Bronchial epithelial cell (primary cell): ENCODE measurements at regions not wholly inside any gene's neighbourhood (a gene's known extent, or its start where the extent isn't known, plus 50 kb on each side); places are given as distances from the start of the nearest gene placed in this dataset.

Source experiments
- DNase-seq: peaks from one replicate; pipeline ENCODE4 v3.0.0-alpha.2; 2010; ENCODE audit warnings: low read depth
- FAIRE-seq: peaks from 2 replicates; lab custom pipeline; 2011; peaks lifted over from hg19 to GRCh38; lab: Jason Lieb, UNC
- H3K27me3 ChIP-seq: 2 replicates; pipeline ENCODE4 v1.5.1; 2011; ENCODE audit warnings: low read length; ENCODE audit not compliant: control insufficient read depth, insufficient read depth
- H3K36me3 ChIP-seq: 2 replicates; pipeline ENCODE4 v1.5.1; 2011; ENCODE audit warnings: low read length; ENCODE audit not compliant: control insufficient read depth, insufficient read depth
- H3K4me3 ChIP-seq: 2 replicates; pipeline ENCODE4 v1.5.1; 2011; ENCODE audit warnings: mild to moderate bottlenecking, low read depth, low read length, control low read depth
- CTCF ChIP-seq: IDR thresholded peaks from 2 replicates; pipeline ENCODE4 v1.5.1; 2011; ENCODE audit warnings: mild to moderate bottlenecking, moderate library complexity, low read length, control low read depth, inconsistent platforms; ENCODE audit not compliant: insufficient read depth, severe bottlenecking

GRCh38 chr2:239570216-239570925 lies 169.6 kb upstream of the HDAC4 start:
- Histone ChIP-seq H3K4me3 (no peak overlapping the region), H3K27me3 (no peaks in the 10 kb centered on the region)

GRCh38 chr2:239569401-239570090 lies 168.7 kb upstream of the HDAC4 start:
- FAIRE-seq: no peak
- TF ChIP-seq CTCF: no peak
- H3K27me3 ChIP-seq: no peaks in the 10 kb centered on the region

More at GRCh38 chr2:239570216-239570925, 169.6 kb upstream of the HDAC4 start:
- DNase-seq (no peak), FAIRE-seq (no peak)
- no peak for TF ChIP-seq CTCF
- no peaks in the 10 kb centered on the region for H3K36me3 ChIP-seq

GRCh38 chr2:239568601-239569000 lies 167.8 kb upstream of the HDAC4 start:
- no peak overlapping the region for H3K4me3 ChIP-seq
- FAIRE-seq (no peak), DNase-seq (no peak)
- H3K27me3 ChIP-seq: no peaks in the 10 kb centered on the region
- TF ChIP-seq CTCF: no peak
- H3K36me3 ChIP-seq: no peaks in the 10 kb centered on the region

More at GRCh38 chr2:239569401-239570090, 168.7 kb upstream of the HDAC4 start:
- Histone ChIP-seq H3K36me3 (no peaks in the 10 kb centered on the region), H3K4me3 (no peak overlapping the region)
- no peak for DNase-seq

GRCh38 chr2:239567786-239568185 lies 167.0 kb upstream of the HDAC4 start:
- no peak for TF ChIP-seq CTCF
- FAIRE-seq (no peak), DNase-seq (no peak)
- H3K4me3 ChIP-seq: no peak overlapping the region
- no peaks in the 10 kb centered on the region for H3K27me3 ChIP-seq
- no peaks in the 10 kb centered on the region for H3K36me3 ChIP-seq

- no peak for TF ChIP-seq CTCF
- no peak overlapping the region for H3K4me3 ChIP-seq
- H3K36me3 ChIP-seq: no peaks in the 10 kb centered on the region
- no peaks in the 10 kb centered on the region for H3K27me3 ChIP-seq
- DNase-seq: no peak
- FAIRE-seq: no peak
Measured at GRCh38 chr2:239566995-239567568, 166.3 kb upstream of the HDAC4 start.
